Amniotic epithelial cell (primary cell): ENCODE measurements at regions not wholly inside any gene's neighbourhood (a gene's known extent, or its start where the extent isn't known, plus 50 kb on each side); places are given as distances from the start of the nearest gene placed in this dataset.

Source experiments
- DNase-seq: peaks from one replicate; pipeline ENCODE4 v3.0.0-alpha.2; 2010; ENCODE audit warnings: low read depth

DNA sequence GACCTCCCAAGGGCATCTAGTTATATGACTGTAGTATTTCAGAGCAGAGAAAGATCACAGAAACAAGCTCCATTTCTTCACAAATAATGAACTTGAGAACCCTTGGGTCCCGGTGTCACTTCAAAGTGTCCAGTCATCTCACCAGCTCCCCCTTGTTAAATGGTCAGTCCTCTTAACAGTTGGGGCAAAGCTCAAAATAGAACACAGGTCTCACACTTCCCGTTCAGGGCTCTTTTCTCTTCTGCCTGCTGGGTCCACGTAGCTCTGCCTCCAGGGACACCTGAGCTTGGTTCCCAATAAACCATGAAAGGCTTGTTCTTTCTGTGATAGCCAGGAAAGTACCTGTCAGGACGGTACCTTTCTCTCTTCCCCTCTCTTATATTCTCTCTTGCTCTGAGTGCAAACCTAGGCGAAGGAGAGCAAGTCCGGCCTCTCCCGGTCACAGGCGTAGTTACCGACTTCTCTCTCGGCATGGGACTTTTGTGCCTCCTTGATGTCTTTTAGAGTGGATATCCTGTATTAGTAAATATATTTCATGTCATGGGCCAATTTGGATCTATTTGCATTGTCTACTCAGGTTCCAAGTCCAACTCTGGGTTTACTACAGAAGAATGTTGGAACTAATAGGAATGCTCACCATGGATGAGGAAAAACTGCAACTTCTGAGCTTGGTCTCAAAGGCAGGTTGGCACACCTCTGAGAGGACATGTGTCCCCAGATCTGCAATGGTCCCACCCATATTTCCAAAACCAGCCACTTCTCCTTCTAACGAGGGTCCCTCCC lies 118.8 kb upstream of the PARP11 start:
- DNase-seq, result no peak

DNA sequence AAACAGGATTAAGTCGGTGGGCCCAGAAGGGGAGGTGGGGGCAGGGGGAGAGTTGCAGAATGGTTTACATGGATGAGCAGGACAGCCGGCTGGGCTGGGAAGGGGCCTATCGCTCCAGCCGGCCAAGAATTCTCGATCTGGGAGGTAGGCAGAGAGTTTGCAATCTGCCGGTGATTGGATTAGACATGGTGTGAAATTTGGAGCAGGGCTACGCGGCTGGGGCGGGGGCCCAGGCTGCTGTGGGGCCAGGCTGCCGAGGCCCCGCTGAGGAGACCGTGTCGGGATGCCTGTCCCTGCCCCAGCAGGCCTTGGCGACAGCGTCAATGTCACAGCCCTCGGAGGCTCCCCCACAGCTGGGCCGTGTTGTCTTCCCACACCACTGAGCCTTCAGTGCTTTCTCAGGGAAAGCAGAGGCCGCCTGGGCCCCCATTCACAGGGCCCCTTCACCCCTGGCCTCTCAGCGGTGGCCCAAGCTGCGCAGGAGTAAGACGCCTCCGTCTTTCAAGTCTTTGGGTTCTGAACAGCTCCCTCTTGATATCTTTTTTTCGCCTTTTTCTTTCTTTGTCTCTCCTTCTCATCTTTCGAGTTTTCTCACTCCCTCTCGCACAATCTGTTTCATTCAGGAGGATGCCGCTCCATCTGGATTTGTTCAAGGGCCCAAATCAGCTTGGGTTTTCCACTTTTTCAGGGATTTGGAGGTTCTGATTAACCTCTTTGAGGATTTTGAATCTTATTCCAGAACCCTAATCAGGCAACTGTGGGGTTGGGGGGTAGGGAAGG lies 117.5 kb upstream of the PARP11 start:
- no peak for DNase-seq

GRCh38 chr12:3989218-3989550 lies 116.0 kb upstream of the PARP11 start:
- DNase-seq, result no peak

DNA sequence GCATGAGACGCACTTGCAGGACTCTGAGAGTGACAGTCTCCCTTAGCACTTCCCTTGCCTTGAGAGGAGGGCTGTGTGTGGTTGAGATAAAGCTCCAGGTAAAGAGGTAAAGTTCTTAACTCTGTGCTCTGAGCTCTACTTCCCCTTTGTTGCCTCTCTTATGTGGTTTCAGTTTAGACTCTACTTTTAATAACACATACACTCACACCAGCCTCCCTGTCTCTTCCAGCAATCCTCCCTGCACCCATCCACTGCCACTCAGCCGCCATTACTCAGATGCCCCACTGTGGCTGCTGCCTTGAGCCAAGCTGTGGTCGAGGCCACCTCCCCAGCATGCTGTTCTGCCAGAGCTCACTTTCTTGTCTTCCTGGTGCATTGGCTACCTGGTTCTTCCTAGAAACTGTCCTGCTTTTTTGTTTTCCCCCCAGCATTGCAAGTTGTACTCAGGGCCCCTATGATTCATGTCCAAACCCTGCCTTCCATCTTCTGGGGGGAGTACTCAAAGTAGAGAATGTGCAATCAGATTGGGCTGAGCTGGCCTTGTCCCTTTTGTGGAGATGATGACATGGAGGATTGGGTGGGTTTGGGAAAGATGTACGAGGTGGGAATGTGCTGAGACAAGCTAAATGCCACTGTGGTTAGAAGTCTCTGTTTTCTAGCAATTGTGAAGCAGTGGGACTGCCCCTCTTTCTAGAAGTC lies 115.5 kb upstream of the PARP11 start:
- no peak for DNase-seq

DNA sequence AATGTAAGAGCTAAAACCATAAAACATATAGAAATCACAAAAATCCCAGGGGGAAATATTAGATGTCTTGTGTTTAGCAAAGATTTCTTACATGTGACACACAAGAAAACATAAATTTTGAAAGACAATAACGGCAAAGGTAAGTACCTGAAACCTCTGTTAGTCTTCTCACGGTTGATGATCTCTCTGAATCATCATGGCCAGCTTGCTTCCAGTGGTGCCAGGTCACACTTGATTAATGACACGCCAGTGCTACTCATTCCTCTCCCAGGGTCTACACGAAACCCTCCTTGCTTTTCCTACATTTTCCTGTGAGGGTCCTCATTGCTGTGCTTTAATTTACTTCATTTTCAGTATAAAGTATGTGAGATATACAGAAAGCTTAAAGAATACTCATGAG lies 114.4 kb upstream of the PARP11 start:
- DNase-seq, result no peak

- DNase-seq, result no peak
Measured at GRCh38 chr12:3980504-3981272, 107.5 kb upstream of the PARP11 start.

DNA sequence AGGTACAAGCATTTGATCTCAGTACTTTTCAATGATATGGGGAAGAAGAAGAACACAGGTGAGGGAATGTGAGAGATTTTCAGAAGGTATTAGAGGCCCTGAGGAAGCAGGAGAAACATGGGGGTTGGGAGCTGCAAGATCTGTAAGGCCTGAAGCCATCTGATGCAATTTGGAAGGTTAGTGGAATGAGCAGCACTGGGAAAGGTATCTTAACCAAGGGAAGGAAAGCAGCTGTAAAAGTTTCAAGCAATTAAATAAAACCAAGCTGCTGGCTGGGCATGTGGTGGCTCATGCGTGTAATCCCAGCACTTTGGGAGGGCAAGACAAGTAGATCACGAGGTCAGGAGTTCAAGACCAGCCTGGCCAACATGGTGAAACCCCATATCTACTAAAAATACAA lies 104.4 kb upstream of the PARP11 start:
- no peak for DNase-seq

GRCh38 chr12:3976351-3976938 lies 103.2 kb upstream of the PARP11 start:
- no peak for DNase-seq

- no peak for DNase-seq
Measured at GRCh38 chr12:3975652-3976051, 102.5 kb upstream of the PARP11 start.

- DNase-seq, result no peak
Measured at GRCh38 chr12:3974883-3975282, 101.7 kb upstream of the PARP11 start.

DNA sequence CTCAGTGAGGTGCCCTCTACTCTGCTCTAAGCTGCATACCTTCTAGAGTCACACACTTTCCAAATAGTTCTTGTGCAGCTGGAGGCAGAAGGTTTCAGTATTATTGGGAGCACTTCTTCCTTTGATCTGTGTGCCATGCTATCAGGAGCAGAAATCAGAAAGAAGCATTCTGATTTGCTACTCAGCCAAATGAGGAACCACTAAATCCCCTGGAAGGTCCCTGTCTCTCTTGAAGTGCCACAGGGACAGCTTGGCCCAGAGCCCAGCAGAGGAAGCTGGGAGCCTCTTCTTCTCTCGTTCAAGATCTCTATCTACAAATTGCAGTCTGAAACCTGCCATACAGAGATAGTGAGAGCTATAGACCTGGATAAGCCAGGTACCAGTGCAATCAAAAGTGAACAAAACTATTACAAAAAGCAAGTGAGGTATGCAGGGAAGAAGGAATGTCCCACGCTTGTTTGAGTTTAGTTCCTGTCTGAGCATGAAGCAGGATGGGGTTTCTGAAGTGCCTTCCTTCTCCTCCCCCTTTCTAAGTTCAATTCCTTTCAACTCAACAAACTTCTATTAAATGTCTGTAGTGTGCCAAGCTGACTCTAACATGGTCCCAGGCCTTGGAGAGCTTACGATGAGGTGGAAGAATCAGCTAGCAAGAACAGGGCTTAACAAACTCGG lies 100.9 kb upstream of the PARP11 start:
- no peak for DNase-seq

DNA sequence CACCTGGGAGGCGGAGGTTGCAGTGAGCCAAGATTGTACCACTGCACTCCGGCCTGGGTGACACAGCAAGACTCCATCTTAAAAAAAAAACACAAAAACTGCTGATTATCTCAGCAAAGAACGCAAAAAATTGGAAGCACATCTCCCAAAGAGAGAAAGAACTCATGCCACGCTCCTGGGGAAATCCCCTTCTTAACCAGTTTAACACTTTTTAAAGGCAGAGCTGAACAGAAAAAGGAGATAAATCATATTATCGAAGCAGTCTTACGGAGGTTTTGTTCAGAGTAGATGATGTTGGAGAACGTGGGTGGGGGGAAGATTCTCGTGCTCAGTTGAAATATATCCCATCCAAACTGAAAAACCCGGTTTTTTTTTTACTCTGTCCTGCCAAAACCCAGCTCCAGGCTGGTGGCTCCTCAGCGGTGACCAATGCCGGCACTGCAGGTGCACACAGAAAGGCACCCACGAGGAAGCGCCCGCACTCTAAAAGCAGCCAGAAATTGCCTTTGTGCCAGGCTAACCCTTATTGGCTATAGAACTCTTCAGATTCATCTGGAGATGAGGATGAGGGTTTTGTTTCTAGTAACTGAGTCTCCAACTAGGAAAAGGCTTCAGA lies 100.2 kb upstream of the PARP11 start:
- DNase-seq, result no peak

GRCh38 chr12:3972576-3972975 lies 99.4 kb upstream of the PARP11 start:
- DNase-seq, result no peak

DNA sequence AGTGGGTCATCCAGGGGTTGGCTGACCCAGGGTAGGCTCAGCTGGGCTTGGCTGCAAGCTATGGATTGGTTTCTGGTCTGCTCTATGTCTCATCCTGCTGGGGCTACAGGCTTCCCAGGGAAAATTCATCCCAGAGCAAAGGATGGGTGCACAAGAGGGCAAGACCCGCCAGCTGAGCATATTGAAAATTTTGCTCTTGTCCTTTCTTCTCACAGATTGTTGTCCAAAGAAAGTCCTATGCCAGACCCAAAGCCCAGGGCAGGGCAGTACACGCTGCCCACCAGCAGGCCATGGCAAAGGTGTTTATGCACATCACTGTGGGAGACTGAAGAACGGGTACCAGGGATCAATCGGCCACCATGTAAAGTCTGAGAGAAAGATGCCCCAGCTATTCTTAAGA lies 95.3 kb upstream of the PARP11 start:
- DNase-seq, result no peak

GRCh38 chr12:3967556-3968160 lies 94.5 kb upstream of the PARP11 start:
- no peak for DNase-seq

DNA sequence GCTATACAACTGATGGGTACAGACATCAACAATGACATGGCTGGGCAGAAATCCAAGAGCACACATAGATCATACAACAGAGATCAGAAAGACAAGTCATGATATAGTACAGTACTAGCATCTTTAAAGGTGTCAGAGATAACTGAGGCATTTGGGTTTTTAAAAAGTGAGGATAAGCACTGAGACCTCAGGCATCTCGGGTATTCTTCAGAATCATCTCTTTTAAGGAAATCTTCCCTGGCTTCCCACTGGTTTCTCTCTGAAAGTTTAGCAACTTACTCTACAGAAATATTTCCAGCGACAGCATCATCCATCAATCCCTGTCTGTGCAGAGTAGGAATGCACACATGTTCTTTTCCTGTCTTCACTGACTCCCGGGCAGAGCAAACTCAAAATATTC lies 93.2 kb upstream of the PARP11 start:
- peak; percentile 18 for DNase-seq

- no peak for DNase-seq
Measured at GRCh38 chr12:3965046-3965445, 91.8 kb upstream of the PARP11 start.

DNA sequence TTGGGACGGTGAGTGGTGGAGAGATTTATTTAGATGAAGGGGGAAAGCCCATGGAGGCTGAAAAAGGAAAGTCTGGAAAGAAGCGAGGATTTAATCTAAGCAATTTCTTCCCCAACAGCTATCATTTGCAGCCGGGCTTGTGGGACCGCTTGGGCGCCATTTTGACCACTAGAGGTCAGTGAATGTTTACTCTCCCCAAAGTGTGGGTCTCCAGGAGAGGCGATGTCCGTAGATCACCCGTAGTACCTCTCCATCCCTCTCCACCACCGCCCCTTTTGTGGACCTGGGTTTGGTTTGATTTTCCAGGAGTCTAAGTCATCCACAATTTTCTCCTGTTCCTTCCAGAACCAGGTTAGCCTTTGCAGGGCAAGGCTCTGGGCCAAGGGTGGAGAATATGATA lies 91.2 kb upstream of the PARP11 start:
- DNase-seq, result no peak

- DNase-seq, result peak; percentile 50
Measured at GRCh38 chr12:3962631-3963483, 89.7 kb upstream of the PARP11 start.

- no peak for DNase-seq
Measured at GRCh38 chr12:3961591-3961990, 88.4 kb upstream of the PARP11 start.
